ENCODE measurements at regions not wholly inside any gene's neighbourhood (a gene's known extent, or its start where the extent isn't known, plus 50 kb on each side); places are given as distances from the start of the nearest gene placed in this dataset.

DNA sequence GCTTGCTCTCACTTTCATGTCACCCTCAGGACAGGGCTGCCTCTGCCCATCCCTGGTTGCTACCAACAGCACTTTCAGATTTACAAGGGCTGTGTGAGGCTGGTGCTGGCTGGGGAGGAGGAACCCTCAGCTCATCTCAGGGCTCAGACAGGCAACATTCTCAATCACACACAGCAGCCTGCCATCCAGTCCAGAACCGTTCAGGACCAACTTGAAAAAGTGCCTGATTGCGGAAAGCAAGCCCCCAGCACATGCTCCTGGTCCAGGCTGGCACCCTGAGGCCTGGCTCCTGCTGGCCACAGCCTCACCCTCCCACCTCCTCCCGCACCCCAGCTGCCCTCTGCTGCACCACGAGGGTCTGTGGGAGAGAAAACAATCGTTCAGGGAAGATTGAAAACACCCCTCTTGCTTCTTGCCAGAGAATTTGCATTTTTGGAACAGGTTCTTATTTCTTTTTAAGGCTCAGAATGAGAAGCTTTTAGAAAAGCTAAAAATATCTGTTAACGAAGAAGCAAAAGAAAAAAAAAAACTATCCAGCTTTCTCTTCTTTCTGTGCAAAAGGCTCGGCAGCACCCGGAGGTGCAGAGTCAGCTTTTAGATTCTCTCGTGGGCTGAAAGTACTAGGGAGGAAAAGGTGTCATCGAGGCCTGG is 403.8 kb upstream of the ID2 start:
- no peak for DNase-seq

DNA sequence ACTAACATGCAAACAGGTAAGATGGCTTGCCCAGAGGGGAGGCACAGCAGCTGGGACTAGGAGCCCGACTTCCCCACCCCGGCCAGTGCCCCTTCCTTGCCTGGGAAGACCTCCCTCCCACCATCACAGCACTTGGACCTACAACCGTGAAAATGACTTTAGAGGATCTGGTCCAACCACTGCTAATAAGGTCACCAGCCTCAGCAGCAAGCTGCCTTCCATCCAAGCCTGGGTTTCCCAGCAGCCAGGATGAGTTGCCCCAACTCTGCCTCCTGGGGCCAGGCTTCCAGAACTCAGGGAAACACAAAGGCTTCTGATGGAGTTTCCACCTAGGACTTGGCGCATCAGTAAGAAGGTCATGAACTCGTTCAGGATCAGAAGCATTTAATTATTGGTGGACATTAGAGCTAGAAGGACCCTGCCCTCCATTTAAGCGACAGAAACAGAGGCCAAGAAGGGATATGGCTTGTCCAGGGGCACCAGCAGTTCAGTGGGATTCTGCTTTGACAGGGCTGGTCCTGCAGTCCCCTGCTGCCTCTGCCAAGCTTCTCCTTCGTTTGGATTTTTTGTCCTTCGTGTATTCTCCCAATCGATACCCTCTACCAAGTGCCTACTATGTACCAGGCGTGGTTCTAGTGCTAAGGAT is 403.0 kb upstream of the ID2 start:
- no peak for DNase-seq

DNA sequence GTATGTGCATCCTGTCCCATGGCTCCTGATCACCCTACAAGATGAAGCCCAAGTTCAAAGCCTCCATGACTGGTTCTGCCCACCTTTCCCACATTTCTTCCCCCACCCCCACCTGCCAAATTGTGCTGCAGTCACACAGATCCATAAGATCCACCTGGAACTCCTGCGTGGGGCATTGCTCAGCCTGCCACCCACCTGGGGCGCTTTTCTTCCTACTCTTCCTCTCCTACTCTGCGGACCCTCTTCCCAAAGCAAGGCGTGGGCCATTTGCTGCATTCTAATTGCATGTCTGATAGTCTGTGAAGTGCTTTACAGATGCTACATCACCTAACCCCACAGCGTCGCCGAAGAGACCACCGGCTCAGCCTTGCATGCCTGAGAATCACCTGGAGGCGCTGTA is 402.4 kb upstream of the ID2 start:
- DNase-seq = no peak

DNA sequence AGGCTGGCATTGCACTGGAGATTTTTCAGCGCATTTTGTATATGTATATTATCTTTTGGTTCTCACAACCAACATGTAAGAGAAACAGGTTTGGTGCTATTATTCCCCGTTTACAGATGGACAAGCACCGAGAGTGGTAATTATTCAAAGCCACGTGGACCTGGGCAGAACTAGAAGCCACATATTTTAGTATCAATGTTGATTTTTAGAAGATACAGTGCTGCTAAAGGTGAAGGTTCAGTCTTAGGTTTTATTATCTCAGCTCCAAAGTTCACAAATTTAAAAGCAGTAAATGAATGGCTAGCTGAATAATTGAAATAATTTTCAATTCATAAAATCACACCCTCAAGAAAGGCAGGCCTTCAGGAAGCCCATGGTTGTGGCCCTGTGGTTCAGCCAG is 400.6 kb upstream of the ID2 start:
- DNase-seq = no peak

DNA sequence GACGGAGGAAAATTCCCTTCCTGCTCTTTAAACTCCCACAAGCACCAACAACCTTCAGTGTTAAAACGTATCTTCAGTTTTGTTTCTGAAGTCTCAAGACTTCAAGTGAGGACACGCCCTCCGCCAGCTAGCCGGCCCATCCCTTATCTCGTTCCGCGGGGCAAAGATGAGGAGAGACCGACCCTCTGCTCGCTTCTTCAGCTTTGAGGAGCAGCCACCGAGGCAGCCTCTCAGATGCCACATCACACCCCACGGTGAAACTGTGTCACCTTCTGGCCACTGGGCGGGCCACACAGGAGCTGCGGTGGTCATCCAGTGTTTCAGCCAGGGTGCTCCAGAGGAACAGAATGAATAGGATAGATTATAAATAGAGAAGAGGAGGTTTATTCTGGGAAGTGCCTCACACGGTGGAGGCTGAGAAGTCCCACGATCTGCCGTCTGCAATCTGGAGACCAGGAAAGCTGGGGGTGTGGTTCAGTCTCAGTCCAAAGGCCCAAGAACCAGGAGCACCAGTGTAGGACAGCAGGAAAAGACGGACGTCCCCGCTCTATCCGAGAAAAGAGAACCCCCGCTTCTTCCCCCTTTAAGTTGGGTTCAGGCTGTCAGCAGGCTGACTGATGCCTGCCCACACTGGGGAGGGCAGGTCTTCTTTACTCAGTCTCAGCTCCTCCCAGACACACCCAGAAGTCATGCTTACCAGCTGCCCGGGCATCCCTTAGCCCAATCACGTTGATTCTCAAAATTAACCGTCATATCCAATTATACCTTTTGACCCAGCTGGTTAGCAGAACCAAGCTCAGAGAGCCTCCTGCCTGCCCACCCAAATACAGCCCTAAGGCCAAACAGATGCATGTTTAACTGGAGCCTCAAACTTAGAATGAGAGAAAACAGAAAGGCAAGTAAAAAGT is 399.7 kb upstream of the ID2 start:
- no peak for DNase-seq

DNA sequence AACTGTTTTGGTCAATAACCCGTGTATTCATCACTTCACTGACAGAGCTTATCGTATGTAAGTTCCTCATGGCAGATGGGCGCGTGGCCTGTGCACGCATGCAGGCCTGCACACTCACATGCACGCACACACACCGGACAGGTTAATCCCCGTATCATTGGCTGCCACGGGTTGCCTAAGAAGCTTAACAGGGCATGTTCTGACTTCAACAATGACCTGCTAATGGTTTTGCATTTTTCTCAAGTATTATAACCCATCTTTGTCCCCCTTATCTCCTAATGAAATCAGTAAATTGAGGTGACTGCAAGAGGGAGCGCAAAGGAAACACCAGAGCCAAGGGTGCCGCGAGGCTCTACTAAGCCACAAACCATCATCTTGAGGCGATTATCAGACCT is 399.0 kb upstream of the ID2 start:
- no peak for DNase-seq

DNA sequence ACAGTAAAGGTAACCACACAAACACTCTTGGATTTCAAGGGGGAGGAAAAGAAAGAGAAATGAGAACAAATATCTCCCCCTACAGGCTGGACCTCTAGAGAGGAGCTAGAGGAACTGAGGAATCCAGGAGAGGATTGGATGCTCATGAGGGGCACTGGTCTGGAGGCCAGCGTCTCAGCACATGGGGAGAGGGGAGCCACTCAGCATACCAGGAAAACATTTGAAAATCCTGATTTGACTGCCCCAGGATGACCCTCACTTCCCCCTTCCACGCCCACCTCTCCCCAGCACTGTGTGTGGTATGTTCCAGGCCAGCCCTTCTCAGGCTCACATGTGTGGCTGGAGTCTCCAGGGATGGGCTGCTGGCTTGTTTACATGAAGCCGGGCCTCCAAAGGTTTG is 396.8 kb upstream of the ID2 start:
- DNase-seq = peak; percentile 40

DNA sequence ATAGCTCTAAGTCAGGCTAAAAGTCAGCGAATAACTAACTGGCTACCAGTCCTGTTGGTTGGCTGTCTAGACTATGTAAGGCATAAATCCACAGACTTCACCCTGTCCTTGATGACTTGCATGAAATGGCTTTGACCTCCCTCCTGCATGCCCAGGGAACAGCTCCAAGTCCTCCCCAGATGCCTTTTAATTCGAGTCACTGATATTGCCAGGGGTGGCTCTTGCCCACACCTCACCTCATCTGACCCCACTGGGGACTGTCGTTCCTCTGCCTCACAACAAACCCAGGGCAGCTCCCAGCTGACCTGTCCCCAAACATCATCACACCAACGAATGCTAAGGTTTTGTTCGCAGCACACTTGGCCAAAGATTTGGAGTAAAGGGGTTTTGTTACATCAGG is 396.0 kb upstream of the ID2 start:
- no peak for DNase-seq

DNA sequence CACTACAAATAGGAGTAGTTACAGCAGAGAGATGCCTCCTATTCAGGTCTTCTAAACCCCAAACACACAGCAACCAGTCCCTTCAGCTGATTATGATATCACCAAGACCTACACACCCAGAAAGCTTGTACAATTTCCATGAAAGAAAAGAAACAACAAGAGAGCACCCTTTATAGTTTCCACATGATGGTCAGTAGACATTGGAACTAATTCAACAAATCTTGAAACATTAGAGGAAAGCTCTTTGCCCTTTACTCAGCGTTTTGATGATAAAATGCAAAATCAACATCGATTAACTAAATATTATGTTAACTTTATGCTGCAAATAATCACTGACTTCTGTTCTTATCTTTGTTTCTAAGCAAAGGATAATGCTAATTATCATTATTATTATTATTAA is 393.6 kb upstream of the ID2 start:
- no peak for DNase-seq

DNA sequence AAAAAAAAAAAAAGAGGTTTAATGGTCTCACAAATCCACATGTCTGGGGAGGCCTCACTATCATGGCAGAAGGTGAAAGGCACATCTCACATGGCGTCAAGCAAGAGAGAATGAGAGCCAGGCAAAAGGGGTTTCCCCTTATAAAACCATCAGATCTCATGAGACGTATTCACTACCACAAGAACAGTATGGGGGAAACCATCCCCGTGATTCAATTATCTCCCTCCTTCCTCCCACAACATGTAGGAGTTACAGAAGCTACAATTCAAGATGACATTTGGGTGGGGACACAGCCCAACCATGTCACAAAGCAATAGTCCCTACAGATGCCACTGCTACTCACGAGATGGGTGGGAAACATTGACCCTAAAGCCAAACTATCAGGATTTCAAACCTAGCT is 392.7 kb upstream of the ID2 start:
- no peak for DNase-seq

DNA sequence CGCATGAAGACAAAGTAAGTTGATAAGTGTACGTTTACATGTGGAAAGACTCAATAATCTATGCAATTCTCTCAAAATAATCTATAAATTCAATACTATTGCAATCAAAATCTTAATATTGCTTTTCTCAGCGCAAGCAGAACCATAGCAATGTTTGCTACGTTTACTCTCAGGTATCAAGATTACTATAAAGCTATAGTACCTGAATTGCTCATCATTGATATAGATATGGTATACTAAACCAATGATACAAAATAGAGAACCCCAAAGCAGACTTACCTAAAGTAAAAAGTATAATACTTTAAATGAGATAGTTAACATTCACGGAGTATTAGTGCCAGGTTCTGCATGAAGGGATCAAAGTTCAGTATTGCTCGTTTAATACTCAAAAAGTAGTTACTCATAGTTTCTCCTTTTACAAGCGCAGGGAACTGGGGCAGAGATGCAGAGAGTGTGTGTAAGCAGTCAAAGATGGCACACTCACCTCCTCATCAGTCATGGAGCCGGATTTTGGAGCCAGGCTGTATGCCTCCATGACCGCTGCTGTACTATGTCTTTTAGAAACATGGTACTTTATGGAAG is 391.0 kb upstream of the ID2 start:
- DNase-seq = no peak

DNA sequence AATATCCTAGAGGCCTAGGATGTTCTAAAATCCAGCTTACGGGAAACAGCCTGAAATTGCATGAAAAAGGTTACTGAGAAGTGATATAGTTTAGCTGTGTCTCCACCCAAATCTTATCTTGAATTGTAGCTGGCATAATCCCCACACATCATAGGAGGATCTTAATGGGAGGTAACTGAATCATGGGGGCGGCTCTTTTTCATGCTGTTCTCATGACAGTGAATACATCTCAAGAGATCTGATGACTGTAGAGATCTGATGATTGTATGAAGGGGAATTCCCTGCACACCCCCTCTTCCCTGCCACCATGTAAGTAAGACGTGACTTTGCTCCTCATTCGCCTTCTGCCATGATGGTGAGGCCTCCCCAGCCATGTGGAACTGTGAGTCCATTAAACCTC is 385.6 kb upstream of the ID2 start:
- peak; percentile 82 for DNase-seq

DNA sequence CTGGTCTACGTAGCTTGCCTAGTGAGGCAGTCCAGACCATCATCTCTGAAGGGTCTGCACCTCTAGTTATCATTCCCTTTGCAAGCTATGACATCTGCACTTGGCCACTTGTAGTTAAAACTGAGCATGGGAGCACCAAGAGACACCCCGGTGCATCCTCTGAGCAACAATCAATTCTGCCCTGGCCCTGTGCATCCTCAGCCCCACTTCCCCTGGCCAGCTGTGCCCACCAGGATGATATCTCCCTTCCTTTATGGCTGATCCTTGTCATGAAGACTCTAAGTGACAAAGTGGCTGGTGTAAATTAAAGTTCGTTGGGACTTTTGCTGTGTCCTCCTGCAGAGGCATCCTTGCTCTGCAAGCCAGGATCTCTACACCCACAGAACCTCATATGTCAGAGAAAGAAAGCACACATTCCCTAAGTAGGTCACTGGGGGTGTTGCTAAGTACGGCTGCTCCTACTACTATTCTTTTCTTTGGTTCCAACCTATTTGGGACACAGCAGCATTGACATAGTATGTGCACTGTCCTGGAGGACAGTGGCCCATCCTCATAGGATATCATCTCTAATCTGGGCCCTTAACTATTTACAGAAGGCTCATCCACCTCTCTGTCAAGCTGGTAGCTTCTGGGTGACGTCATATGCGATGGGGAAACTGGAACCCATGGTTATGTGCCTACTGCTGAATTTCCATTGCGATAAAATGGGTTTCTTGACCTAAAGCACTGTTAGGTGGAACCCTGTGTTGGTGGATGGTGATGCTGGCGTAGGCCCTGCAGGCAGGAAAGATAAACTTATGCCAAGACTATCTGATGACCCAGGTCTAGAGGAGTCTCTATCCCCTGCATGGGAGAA is 384.3 kb upstream of the ID2 start:
- DNase-seq = no peak

DNA sequence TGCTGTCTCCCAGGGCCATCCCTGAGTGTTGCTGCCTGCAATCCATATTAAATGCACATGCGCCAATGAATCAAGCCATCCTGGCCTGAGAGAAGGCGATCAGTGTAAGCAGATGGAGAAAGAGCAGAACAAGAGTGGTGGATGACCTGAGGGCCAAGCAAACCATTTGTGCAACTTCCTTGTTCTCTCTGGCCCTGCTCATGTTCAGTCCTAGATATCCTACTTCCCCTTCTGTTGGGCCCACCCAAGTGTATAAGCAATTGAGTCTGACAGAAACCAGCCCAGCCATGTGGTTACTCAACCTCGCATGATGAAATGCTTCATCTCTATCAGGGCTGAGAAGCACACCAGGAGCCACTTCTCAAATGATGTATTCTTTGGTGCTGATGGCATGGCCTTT is 383.1 kb upstream of the ID2 start:
- peak; percentile 97 for DNase-seq

DNA sequence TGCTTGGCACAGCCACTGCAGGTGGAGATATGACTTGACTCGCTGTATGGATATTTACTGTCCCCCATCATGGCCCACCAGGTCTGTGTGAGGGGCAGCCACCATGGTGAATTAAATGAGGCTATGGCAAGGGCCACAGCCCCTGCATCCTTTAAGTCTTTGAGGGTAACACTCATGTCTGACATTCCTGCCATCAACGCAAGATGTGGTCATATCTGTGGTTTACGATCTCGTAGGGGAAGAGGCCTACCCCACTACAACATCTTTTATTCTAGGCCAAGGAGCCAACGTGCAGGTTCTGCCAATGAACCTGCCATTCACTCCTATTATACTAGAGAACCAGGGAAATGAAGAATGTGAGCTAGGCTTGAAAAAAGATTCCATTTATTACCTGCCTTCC is 381.6 kb upstream of the ID2 start:
- no peak for DNase-seq

DNA sequence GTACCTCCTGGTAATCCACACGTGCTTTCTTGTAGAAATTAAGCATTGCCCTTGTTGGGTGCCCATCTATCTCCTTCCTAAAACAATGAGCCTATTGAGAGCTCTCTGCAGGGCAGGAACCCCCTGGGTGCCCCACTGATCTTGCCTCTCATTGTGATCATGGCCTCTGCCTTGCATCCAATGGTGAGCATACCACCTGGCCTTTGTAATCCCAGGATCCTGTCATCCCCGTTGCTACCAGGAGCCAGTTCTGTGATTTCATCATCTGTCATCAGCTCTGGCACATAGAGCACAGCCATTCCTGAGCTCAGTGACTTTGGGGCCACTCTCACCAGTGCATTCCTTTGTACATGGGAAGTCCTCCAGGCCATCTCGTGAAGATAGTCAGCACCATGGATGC is 381.0 kb upstream of the ID2 start:
- no peak for DNase-seq

DNA sequence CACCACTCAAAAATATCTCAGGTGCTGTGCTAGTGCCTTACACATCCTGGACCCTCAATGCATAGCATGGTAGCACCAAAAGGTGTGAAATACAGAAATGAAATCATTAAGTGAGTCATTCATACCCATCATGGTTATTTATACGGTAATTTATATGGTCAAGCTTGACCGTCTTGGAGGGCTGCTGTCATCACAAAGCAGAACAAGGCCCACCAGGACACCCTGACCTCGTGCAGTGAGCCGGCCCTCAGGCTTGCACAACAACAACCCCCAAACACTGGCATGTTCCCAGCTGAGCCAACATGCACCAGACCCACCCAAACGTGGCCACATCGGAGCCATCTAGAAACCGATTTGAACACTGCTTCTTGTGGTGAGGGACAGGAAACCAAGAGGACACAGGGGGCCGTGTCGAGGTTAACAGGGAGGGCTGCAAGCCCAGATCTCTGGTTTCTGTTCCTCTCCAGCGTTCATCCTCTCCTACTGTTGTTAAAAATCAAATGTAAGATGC is 378.5 kb upstream of the ID2 start:
- peak; percentile 93 for DNase-seq

DNA sequence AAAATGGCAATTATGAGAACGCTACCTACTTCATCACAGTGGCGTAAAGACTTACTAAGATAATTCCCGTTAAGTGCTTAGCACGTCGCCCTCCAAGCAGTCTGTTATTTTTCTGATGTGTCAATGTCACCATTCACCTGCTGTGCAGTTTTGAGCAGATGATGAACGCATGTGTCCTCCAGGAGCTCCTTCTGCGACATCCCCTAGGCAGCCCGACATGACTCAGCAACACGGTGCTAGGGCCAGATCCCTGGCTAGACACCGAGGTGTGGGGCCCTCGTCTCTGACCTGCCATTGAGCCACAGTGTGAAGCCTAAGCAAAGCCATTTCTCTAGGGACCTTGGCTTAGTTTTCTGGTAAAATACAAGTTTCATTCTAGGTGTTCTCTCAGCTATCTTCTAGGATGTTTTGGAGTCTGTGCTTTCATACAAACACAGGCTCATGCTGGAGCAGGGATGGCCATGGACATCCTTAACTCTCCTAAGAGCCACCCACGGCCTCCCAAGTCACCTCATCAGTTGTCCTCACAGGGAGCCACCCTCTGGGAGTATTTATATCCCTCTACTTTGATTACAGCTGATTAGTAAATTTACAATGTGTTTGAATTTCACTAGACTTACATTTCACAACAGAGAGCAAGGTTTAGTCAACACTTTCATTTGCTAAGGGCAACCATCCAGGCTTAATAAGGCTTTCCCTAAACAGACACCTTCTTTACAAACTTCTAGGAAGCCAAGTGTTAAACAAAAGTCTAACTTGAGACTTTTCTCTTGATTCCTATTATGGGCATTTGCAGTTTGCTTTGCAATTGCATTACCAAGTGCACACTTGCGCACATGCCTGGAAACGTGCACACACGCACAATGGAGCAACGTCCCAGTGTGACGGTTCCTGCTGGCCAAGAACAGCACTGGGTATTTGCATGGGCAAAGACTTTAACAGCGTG is 376.8 kb upstream of the ID2 start:
- no peak for DNase-seq

DNA sequence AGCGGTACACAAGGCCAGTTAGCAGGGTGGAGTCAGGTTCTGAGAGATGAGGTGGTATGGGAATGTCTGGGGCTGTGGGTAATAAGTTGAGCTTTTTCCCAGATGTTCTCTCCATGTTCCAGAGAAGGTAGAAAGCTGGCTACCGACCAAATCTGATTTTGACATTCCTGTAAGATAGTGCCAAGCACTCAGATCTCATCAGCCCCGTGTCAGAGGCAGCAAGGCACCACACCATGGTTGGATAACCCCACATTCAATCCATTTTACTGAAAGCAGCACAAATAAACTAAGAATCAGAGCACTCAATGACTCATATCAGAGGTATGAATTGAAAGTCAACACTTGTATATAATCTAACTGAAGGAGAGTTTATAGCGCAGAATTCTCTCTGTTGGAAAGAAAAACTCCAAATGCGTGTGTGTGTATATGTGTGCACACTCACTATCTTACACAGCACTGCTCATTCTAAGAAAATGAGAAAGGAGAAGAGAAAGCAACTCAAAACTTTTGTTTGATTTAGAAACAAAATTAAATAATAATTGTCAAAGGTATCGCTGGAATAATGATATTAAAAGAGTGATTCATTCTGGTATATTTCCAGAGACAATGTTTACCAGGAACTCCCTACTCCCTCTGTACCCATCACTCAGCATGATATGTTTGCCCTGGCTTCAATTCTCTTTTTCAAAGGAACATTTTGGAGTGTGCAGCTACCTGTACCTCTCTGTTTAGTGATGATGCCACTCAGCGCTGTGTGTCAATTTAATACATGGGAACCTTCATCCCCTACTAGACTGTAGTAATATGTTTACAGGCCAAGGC is 375.1 kb upstream of the ID2 start:
- no peak for DNase-seq

DNA sequence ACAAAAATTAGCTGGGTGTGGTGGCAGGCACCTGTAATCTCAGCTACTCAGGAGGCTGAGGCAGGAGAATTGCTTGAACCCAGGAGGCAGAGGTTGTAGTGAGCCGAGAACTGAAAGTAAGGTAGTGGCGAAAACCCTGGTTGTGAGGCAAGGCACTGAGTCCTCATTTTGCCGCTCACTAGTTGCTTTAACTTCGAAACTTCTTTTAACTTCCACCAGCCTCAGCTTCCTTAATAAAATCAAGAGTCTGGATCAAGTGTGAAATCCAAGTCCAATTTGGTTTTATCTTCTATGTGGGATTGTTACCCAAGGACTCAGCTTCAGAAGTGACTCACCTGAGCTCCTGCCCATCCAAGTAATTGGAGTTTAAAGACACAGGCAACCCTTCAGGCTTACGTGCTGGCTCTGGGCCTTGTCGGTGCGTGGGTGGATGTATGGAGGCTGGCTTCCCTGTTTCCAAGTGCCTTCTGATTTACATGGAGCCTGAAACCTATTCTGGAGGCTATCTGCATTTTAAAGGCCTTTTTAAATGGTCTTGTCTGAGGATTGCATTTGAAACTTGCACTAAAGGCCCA is 374.2 kb upstream of the ID2 start:
- peak; percentile 49 for DNase-seq

All from suppressor macrophage treated with lipopolysaccharide for 4 hours (primary cell).